ENCODE measurements at regions not wholly inside any gene's neighbourhood (a gene's known extent, or its start where the extent isn't known, plus 50 kb on each side); places are given as distances from the start of the nearest gene placed in this dataset.

- Histone ChIP-seq H2AK9ac (replicated peaks; ENCODE audit: low read depth, low read length, poor library complexity) (no peak overlapping the region), H3K23ac (ENCODE audit: low read depth, low read length) (no peak overlapping the region), H3K9ac (ENCODE audit: low read depth, low read length) (no peak overlapping the region), H4K5ac (ENCODE audit: low read depth, low read length) (no peak overlapping the region), H3K4me3 (ENCODE audit: insufficient read depth, low read depth, low read length) (no peak overlapping the region), H2BK120ac (ENCODE audit: low read depth, low read length) (no peak overlapping the region), H3K14ac (replicated peaks; ENCODE audit: low read depth, low read length) (no peak overlapping the region), H2AK5ac (ENCODE audit: low read depth, low read length) (no peak overlapping the region), H4K91ac (ENCODE audit: insufficient read depth, low read depth, low read length) (no peak overlapping the region), H2BK5ac (ENCODE audit: low read depth, low read length, poor library complexity, severe bottlenecking) (no peak overlapping the region), H3K9me3 (ENCODE audit: control insufficient read depth, insufficient read depth, low read length) (no peaks in the 10 kb centered on the region), H3K9me1 (ENCODE audit: insufficient read depth, low read length) (no peaks in the 10 kb centered on the region), H3K4ac (ENCODE audit: low read depth, low read length) (no peak overlapping the region), H2BK20ac (ENCODE audit: low read depth, low read length) (no peak overlapping the region), H3K4me2 (ENCODE audit: low read depth, low read length) (no peak overlapping the region), H3K27me3 (ENCODE audit: control insufficient read depth, insufficient read depth, low read length) (no peaks in the 10 kb centered on the region), H3K56ac (ENCODE audit: extremely low read depth, insufficient read depth, low read length) (no peak overlapping the region), H4K20me1 (ENCODE audit: insufficient read depth, low read length) (no peaks in the 10 kb centered on the region), H3K4me1 (ENCODE audit: control insufficient read depth, insufficient read depth, low read length) (peaks cover 4% of the 10 kb centered on the region; the same call in 1 of the 2 replicates), H2AFZ (replicated peaks; ENCODE audit: low read length, poor library complexity) (no peak overlapping the region), H3K18ac (ENCODE audit: low read depth, low read length) (no peak overlapping the region), H2BK15ac (ENCODE audit: low read depth, low read length) (no peak overlapping the region), H4K8ac (ENCODE audit: low read depth in 2 of 2, low read length in 2 of 2) (no peak overlapping the region), H3K79me1 (ENCODE audit: low read depth in 1 of 2, low read length in 2 of 2) (no peaks in the 10 kb centered on the region), H3K27ac (ENCODE audit: insufficient read depth, low read length) (no peak overlapping the region), H3K36me3 (ENCODE audit: control insufficient read depth, insufficient read depth, low read length) (peaks cover 26% of the 10 kb centered on the region)
- no peak for DNase-seq
- no peak for TF ChIP-seq NFE2L2 (IDR thresholded peaks at IDR 0.05; ENCODE audit: low read depth, low read length)
- no peak for TF ChIP-seq MXI1 (IDR thresholded peaks at IDR 0.05; ENCODE audit: borderline replicate concordance, low read depth, low read length)
- TF ChIP-seq POLR2A (IDR thresholded peaks at IDR 0.05; ENCODE audit: low read depth, low read length): no peak
- TF ChIP-seq CTCF (conservative IDR thresholded peaks at IDR 0.05; ENCODE audit: low read depth, low read length): no peak
- TF ChIP-seq USF2 (IDR thresholded peaks at IDR 0.05; ENCODE audit: low read depth, low read length): no peak
- TF ChIP-seq RAD21 (IDR thresholded peaks at IDR 0.05; ENCODE audit: low read length): no peak
- TF ChIP-seq CHD1 (IDR thresholded peaks at IDR 0.05; ENCODE audit: low read depth, low read length): no peak
- no CpG with 5 or more reads among the region's 5 CpGs for WGBS, 2 experiments (ENCODE audit: extremely low coverage in 2 of 2, insufficient read length in 1 of 2)
- BruUV-seq (replicated peaks): no TSS peak
- intact Hi-C loops (cut with micrococcal nuclease) (loop anchor here (5.0 kb wide), 1 partner anchor 41 kb away; no protein-coding TSS in a partner anchor), dilution Hi-C loops (cut with HindIII; ENCODE audit: low sequenced_read_pairs, unreplicated experiment) (no loop called here), in situ Hi-C loops (cut with MboI; ENCODE audit: low sequenced_read_pairs) (no loop called here)
- CTCF ChIA-PET: no interaction called here
- no peak for ATAC-seq (ENCODE audit: low read depth)
- POLR2A ChIA-PET (ENCODE audit: unreplicated experiment): no interaction called here
Measured at GRCh38 chr11:122271137-122271536, 155.1 kb upstream of the BLID start.
